22Rv1 (cell line): ENCODE measurements at regions not wholly inside any gene's neighbourhood (a gene's known extent, or its start where the extent isn't known, plus 50 kb on each side); places are given as distances from the start of the nearest gene placed in this dataset.

Source experiments
- H3K27ac ChIP-seq: fragments of 450-650 bp; 2 replicates; pipeline ENCODE4 v1.5.1; 2017
- CTCF ChIP-seq: fragments of 450-650 bp; IDR thresholded peaks from 2 replicates; pipeline ENCODE4 v1.5.1; 2017; ENCODE audit warnings: mild to moderate bottlenecking
- ZFX ChIP-seq: fragments of 450-650 bp; IDR thresholded peaks from 2 replicates; pipeline ENCODE4 v1.6.1; 2017; ENCODE audit warnings: antibody characterized with exemption, borderline replicate concordance

- TF ChIP-seq ZFX: no peak
- no peak for TF ChIP-seq CTCF
- H3K27ac ChIP-seq: no peak overlapping the region
Measured at GRCh38 chr13:31918707-31919106, 112.9 kb upstream of the FRY start.

- H3K27ac ChIP-seq: no peak overlapping the region
- no peak for TF ChIP-seq CTCF
- TF ChIP-seq ZFX: no peak
Measured at GRCh38 chr13:31919241-31919640, 112.3 kb upstream of the FRY start.

GRCh38 chr13:31919971-31920726 is 111.4 kb upstream of the FRY start:
- TF ChIP-seq ZFX (no peak), CTCF (no peak)
- no peak overlapping the region for H3K27ac ChIP-seq

GRCh38 chr13:31920727-31921100 is 110.9 kb upstream of the FRY start:
- H3K27ac ChIP-seq: no peak overlapping the region
- TF ChIP-seq CTCF (no peak), ZFX (no peak)

- TF ChIP-seq ZFX: no peak
- no peak for TF ChIP-seq CTCF
- no peak overlapping the region for H3K27ac ChIP-seq
Measured at GRCh38 chr13:31922724-31923123, 108.8 kb upstream of the FRY start.

- TF ChIP-seq CTCF (no peak), ZFX (no peak)
- H3K27ac ChIP-seq: no peak overlapping the region
Measured at GRCh38 chr13:31923134-31923763, 108.3 kb upstream of the FRY start.

GRCh38 chr13:31925079-31925478 is 106.5 kb upstream of the FRY start:
- H3K27ac ChIP-seq: no peak overlapping the region
- TF ChIP-seq CTCF (no peak), ZFX (no peak)
